Left hindlimb (tissue), 1 donor: ENCODE measurements at regions not wholly inside any gene's neighbourhood (a gene's known extent, or its start where the extent isn't known, plus 50 kb on each side); places are given as distances from the start of the nearest gene placed in this dataset.
"Not testable (repeated sequence)": the region's sequence is repeated elsewhere in the genome, so short reads cannot be mapped to it uniquely, and the experiment has no call there.

ENCODE experiments used
- DNase-seq: peaks from one replicate; pipeline ENCODE4 v3.0.0-alpha.2; 2018

DNA sequence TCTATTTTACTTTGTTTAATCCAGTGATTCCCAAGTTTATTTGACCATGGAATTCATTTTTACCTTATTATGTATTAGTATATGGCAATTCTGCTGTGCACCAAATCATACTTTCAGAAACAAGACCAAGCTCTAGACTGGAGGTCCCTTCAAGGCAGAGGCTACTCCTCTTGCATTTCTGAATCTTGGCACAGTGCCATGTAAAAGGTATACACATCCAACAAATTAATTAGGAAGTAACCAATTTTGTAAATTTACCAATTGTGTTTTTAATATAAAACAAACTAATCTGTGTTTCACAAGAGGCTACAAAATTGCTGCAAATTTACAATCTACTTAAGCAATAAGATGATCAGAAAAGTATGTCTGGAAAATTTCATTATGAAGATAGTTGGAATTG, 712.2 kb upstream of the HS3ST1 start:
- no peak for DNase-seq

DNA sequence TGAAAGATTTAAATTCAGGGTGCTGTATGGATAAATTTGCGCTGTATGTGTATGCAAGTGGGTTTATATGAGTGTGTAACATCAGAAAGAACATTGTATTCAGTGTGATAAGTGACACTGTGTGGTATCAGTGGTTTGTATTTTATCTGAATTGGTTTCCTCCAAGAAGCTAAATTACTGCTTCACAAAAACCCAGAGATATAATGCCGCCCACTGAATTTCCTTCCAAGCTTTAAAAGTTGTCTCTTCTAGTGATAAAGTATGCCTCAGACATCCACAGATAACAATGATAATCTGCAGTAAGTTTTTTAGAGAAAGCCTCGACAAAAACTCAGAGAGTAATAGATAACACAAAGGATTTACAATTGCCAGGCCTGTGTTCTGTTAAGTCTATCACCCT, 710.6 kb upstream of the HS3ST1 start:
- no peak for DNase-seq

DNA sequence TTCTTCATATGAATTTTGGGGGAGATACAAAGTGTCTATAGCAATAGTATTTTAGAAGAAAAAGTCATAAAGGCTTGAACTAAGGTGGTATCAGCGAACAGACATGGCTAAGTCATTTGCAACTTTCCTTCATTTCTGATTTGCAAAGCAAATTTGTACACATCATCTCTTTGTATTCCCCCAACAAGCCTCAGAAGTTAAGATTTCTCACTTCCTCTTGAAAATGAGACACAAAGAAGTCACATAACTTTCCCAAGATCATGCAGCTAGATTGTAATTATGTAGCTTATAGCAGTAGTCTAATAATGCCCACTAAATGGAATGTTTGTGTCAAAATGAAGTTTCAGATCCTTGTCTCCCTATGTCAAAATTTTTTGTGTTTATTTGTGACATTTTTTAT, 709.8 kb upstream of the HS3ST1 start:
- DNase-seq = no peak

GRCh38 chr4:12137575-12137974, 708.9 kb upstream of the HS3ST1 start:
- no peak for DNase-seq

DNA sequence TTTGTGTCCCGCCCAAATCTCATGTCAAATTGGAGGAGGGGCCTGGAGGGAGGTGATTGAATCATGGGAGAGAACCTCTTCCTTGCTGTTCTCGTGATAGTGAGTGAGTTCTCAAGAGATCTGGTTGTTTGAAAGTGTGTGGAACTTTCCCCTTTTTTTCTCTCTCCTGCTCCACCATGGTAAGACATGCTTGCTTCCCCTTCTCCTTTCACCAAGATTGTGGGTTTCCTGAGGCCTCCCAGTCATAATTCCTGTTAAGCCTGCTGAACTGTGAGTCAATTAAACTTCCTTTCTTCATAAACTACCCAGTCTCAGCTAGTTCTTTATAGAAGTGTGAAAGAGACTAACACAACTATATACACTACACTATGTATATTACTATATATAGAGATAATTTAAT, 697.8 kb upstream of the HS3ST1 start:
- DNase-seq = no peak

- no peak for DNase-seq
These were observed 695.4 kb upstream of the HS3ST1 start for GRCh38 chr4:12124138-12124537.

DNA sequence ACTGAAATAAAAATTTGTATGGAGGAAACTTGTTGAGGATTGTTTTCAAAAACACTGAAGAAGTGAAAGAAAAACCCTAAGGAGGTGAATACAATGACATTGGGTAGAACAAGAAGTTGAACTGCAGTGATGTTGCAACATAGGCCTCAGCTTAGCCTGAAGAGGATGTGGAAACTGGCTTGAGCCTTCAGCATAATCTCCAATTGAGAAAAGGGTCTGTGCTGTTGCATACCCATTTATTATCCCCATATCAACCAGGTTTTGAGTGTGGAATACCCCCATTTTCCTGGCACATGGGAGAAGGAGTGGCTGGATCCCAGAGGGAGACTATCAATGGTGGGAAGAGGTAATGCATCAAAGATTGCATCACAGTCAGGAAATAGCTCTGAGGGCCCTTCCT, 695.0 kb upstream of the HS3ST1 start:
- DNase-seq = no peak

DNA sequence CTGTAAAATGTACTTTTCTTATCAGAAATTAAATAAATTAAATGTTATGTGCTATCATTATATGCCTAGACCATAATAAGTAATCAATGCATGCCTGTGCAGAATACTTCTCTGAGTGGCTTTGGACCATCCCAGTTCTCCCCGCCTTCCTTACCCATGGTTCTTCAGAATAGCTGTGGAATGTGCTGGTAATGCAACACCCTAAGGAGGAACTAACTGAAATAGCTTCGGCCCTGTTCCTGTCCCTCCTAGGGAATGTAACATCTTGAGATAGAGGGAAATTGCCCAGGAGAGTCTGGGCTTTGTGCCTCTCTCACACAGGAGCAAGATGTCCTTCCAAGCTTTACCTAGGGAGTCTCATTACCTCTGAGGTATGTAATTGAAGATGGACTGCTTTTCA, 693.6 kb upstream of the HS3ST1 start:
- DNase-seq = no peak

- no peak for DNase-seq
These were observed 692.3 kb upstream of the HS3ST1 start for GRCh38 chr4:12120968-12121367.

- DNase-seq = no peak
These were observed 690.0 kb upstream of the HS3ST1 start for GRCh38 chr4:12118651-12119213.

- DNase-seq = no peak
These were observed 687.4 kb upstream of the HS3ST1 start for GRCh38 chr4:12116009-12116552.

DNA sequence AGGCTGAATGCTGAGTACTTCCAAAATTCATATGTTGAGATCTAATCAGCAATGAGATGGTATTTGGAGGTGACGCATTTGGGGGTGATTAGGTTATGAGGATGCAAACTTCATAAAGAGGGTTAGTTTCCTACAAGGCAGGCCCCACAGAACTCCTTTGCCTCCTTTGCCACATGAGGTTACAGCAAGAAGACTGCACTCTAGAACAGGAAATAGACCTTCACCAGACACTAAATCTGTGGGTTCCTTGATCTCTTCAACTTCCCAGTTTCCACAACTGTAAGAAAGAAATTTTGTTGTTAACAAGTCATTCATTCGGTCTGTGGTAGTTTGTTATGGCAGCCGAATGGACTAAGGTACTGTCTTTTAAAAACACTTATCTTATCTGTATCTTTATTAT, 681.9 kb upstream of the HS3ST1 start:
- no peak for DNase-seq

GRCh38 chr4:12109056-12109455, 680.4 kb upstream of the HS3ST1 start:
- DNase-seq = not testable (repeated sequence)

- DNase-seq = no peak
These were observed 676.8 kb upstream of the HS3ST1 start for GRCh38 chr4:12105519-12105918.

DNA sequence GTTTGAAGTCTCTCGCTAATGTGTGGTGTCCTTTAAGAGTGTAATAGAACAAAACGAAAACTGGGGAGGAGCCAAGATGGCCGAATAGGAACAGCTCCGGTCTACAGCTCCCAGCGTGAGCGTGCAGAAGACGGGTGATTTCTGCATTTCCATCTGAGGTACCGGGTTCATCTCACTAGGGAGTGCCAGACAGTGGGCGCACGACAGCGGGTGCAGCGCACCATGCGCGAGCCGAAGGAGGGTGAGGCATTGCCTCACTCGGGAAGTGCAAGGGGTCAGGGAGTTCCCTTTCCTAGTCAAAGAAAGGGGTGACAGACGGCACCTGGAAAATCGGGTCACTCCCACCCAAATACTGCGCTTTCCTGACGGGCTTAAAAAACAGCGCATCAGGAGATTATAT, 661.2 kb upstream of the HS3ST1 start:
- not testable (repeated sequence) for DNase-seq

GRCh38 chr4:12084690-12085089, 656.0 kb upstream of the HS3ST1 start:
- DNase-seq = no peak

DNA sequence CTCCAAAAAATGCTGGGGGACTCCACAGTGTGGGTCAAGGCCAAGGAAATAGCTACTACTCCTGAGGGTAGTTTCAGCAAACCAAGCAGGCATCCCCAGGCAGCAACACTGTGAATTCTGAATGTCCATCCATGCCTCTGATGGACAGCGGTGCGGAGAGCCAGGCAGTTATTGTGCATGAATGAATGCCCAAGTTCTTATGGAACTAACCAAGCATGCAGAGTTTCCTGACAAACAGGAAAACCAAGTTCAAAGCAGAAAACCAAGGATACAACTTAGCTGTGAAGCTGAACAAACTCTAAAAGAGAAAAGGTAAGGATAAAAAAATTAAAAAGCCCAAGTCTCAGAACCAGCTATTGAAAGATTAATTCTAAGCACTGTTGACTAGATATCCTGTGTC, 642.6 kb upstream of the HS3ST1 start:
- no peak for DNase-seq

GRCh38 chr4:12053966-12054365, 625.3 kb upstream of the HS3ST1 start:
- no peak for DNase-seq

GRCh38 chr4:12053556-12053955, 624.9 kb upstream of the HS3ST1 start:
- no peak for DNase-seq

DNA sequence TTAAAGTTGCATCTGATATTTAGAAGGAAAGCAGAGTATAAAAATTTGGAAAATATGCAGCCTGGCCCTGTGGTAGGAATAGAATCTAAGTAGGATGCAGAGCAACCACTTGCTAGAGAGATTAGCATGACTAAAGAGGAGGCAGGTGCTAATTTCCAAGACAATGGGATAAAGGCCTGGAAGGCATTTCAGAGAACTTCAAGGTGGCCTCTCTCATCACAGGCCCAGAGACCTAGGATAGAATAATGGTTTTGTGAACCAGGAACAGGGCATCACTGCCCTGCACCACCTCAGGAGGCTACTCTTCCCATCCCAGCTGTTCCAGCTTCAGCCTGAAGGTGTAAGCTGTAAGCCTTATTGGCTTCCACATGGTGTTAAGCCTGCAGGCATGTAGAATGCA, 621.7 kb upstream of the HS3ST1 start:
- DNase-seq = no peak

DNA sequence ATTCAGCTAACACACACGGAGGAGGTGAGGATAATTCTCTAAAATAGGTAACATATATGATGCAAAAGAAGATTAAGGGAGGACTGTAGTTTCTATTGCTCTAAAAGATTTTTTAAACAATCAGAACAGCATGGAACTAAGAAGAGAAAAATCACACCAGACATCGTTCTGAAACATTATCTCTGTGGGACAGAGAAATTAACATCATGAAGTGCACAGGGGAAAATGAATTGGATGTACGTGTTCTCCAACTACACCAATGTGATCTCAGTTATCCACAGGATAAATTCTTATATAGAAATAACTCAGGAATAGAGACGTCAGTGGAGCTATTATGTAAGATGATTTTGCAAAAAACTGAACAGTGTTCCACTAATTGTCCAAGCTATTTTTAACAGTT, 614.1 kb upstream of the HS3ST1 start:
- no peak for DNase-seq

GRCh38 chr4:12041828-12042227, 613.1 kb upstream of the HS3ST1 start:
- no peak for DNase-seq

DNA sequence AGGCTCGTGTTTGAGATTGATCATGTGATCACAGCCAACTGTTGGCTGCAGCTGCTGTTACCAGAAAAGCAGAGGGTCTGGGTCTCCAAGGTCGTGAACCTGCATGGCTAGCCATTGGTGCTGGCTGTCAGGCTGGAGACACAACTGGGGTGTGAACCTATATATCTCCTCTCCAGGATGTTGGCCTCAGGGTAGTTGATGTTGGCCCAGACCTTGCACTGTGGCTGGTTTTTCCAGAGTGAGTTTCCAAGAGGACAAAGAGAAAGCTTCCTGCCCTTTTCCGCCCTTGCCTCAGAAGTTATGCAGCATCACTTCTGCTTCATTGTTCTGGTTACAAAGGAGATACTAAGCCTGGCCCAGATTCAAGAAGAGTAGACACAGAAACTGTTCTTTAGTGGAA, 607.8 kb upstream of the HS3ST1 start:
- DNase-seq = no peak

GRCh38 chr4:12028258-12028657, 599.6 kb upstream of the HS3ST1 start:
- DNase-seq = no peak

DNA sequence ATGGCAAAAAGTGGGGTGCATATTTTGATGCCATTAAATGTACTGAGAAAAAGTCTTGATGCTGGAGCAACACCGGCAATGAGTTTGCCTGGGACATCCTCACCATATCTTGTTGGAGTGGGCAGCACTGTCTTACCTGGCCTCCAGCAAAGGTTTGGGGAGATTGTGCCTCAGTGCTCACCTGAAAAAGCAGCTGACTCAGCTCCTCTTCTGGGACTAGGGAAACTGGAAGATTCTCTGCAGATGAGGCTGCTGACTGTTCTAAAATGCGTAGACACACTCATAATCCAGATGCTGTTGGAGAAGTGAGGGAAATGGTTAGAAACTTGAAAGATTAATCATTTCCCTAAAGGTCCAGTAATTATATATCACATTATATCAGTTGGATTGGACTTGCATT, 593.7 kb upstream of the HS3ST1 start:
- DNase-seq = no peak

- no peak for DNase-seq
These were observed 588.0 kb upstream of the HS3ST1 start for GRCh38 chr4:12016729-12017128.
